Endothelial cell of umbilical vein (primary cell): ENCODE measurements at regions not wholly inside any gene's neighbourhood (a gene's known extent, or its start where the extent isn't known, plus 50 kb on each side); places are given as distances from the start of the nearest gene placed in this dataset.
A peak's percentile ranks its signal among the peaks of the same experiment; 100 is the strongest.

Experiments used
- BruUV-seq: library from RNA; stranded (reverse); fragments of 400-500 nt; replicated peaks from 2 replicates; lab custom pipeline; 2021; lab: Mats Ljungman, UMichigan
- CTCF ChIA-PET: fragments of 300-600, 350-600 bp; sonication (Branson Sonifier 250); formaldehyde crosslinking; loops from one replicate; lab custom pipeline; 2021; ENCODE audit warnings: antibody characterized with exemption, inconsistent platforms; lab: Charles Lee
- POLR2A ChIA-PET: fragments of 300-600, 350-600 bp; sonication (Branson Sonifier 250); formaldehyde crosslinking; loops from one replicate; lab custom pipeline; 2021; ENCODE audit warnings: antibody characterized with exemption, inconsistent platforms; lab: Charles Lee
- DNase-seq: peaks from one replicate; pipeline ENCODE4 v3.0.0-alpha.2; 2011; ENCODE audit warnings: low read depth, low spot score
- FAIRE-seq: peaks from 2 replicates; lab custom pipeline; 2011; peaks lifted over from hg19 to GRCh38; lab: Jason Lieb, UNC
- H2AFZ ChIP-seq: 2 replicates; pipeline ENCODE4 v1.6.0; 2012; ENCODE audit warnings: low read depth, low read length, control low read depth, inconsistent platforms
- H3K27ac ChIP-seq: 2 replicates; pipeline ENCODE4 v1.5.1; 2011; ENCODE audit warnings: low read depth, mild to moderate bottlenecking, control low read depth, low read length, moderate library complexity; ENCODE audit not compliant: insufficient read depth
- H3K27me3 ChIP-seq, 2 experiments: 2 replicates each; pipeline versions ENCODE4 v1.6.0 to v1.6.1; 2011; ENCODE audit warnings: low read length in 2 of 2, mixed read lengths in 1 of 2; ENCODE audit not compliant: control insufficient read depth in 2 of 2, insufficient read depth in 2 of 2
- H3K36me3 ChIP-seq, 2 experiments: 2 replicates in 1 of 2; 3 replicates in 1 of 2; pipeline ENCODE4 v1.5.1; 2011; ENCODE audit warnings: low read length in 2 of 2, mild to moderate bottlenecking in 1 of 2, moderate library complexity in 1 of 2; ENCODE audit not compliant: control insufficient read depth in 2 of 2, insufficient read depth in 2 of 2; ENCODE audit errors: extremely low read depth in 1 of 2
- H3K4me1 ChIP-seq: 3 replicates; pipeline ENCODE4 v1.5.1; 2011; ENCODE audit warnings: mild to moderate bottlenecking, low read length; ENCODE audit not compliant: control insufficient read depth, insufficient read depth; ENCODE audit errors: extremely low read depth
- H3K4me2 ChIP-seq: 2 replicates; pipeline ENCODE4 v1.6.1; 2011; ENCODE audit warnings: low read length, control low read depth, mixed read lengths; ENCODE audit not compliant: insufficient read depth
- H3K4me3 ChIP-seq, 3 experiments: fragments of 200-600 bp in 1 of 3; sonication (generic), shearing (Covaris generic) in 1 of 3; replicated peaks in 1 of 3; 2 replicates each; pipeline ENCODE4 v1.5.1; 2011 to 2016; ENCODE audit warnings: control low read depth in 3 of 3, low read length in 3 of 3, mild to moderate bottlenecking in 2 of 3, inconsistent platforms in 1 of 3, low read depth in 1 of 3, moderate library complexity in 1 of 3; ENCODE audit not compliant: insufficient read depth in 1 of 3
- H3K79me2 ChIP-seq: 2 replicates; pipeline ENCODE4 v1.6.0; 2012; ENCODE audit warnings: low read length, inconsistent platforms; ENCODE audit not compliant: control insufficient read depth, insufficient read depth
- H3K9ac ChIP-seq: replicated peaks from 2 replicates; pipeline ENCODE3; 2011; ENCODE audit warnings: low read length, control low read depth; ENCODE audit not compliant: insufficient read depth; ENCODE audit errors: extremely low read depth
- H3K9me1 ChIP-seq: replicated peaks from 3 replicates; pipeline ENCODE4 v1.6.0; 2011; ENCODE audit warnings: mild to moderate bottlenecking, low read length; ENCODE audit not compliant: control insufficient read depth, insufficient read depth; ENCODE audit errors: extremely low read depth
- H3K9me3 ChIP-seq: replicated peaks from 2 replicates; pipeline ENCODE4 v1.5.1; 2012; ENCODE audit warnings: low read length, inconsistent platforms; ENCODE audit not compliant: control insufficient read depth, insufficient read depth
- H4K20me1 ChIP-seq: replicated peaks from 2 replicates; pipeline ENCODE3; 2011; ENCODE audit warnings: mild to moderate bottlenecking, low read length; ENCODE audit not compliant: control insufficient read depth, insufficient read depth; ENCODE audit errors: extremely low read depth
- EZH2 ChIP-seq: IDR thresholded peaks from 2 replicates; pipeline ENCODE4 v1.6.1; 2012; ENCODE audit warnings: borderline replicate concordance, low read depth, mild to moderate bottlenecking, moderate library complexity, low read length, inconsistent platforms; ENCODE audit not compliant: severe bottlenecking
- FOS ChIP-seq: IDR thresholded peaks from 2 replicates; pipeline ENCODE4 v1.6.1; 2011; ENCODE audit warnings: mild to moderate bottlenecking, low read length, moderate library complexity, borderline replicate concordance; ENCODE audit not compliant: insufficient read depth
- GATA2 ChIP-seq: IDR thresholded peaks from 2 replicates; pipeline ENCODE4 v1.7.0; 2011; ENCODE audit warnings: low read depth, mild to moderate bottlenecking, moderate library complexity, mixed read lengths, low read length; ENCODE audit not compliant: insufficient read length, insufficient read depth
- JUN ChIP-seq: IDR thresholded peaks from 2 replicates; pipeline ENCODE4 v1.6.1; 2011; ENCODE audit warnings: borderline replicate concordance, low read depth; ENCODE audit not compliant: insufficient read length, insufficient read depth
- MYC ChIP-seq: IDR thresholded peaks from one replicate; pipeline ENCODE4 v1.6.1; 2011; ENCODE audit warnings: mild to moderate bottlenecking, low read depth, low read length
- POLR2A ChIP-seq: IDR thresholded peaks from 2 replicates; pipeline ENCODE4 v1.6.1; 2012; ENCODE audit warnings: low read depth, mild to moderate bottlenecking, control low read depth, low read length
- POLR2AphosphoS5 ChIP-seq: IDR thresholded peaks from 2 replicates; pipeline ENCODE4 v1.6.1; 2012; ENCODE audit warnings: low read depth, mild to moderate bottlenecking, control low read depth, low read length, moderate library complexity; ENCODE audit not compliant: insufficient read depth
- dilution Hi-C: fragments of 300-500 bp; cut with MboI; formaldehyde crosslinking; loops from one replicate; pipeline ENCODE4 v1.15.0; 2019; ENCODE audit warnings: low sequenced_read_pairs; ENCODE audit not compliant: extremely low pct_ligation_motif_present
- intact Hi-C: fragments of 100-400 bp; cut with micrococcal nuclease; formaldehyde crosslinking; loops from one replicate; pipeline ENCODE4 v1.10.0; 2022
- TF ChIP-seq, protein P1 (sequence below): IDR thresholded peaks from 2 replicates; pipeline ENCODE4 v1.6.1; 2011; ENCODE audit not compliant: insufficient read depth, insufficient read length
- TF ChIP-seq, protein P2 (sequence below), 2 donors: IDR thresholded peaks; 1 replicate in 1 of 2; 2 replicates in 1 of 2; pipeline ENCODE4 v1.5.1; 2011; ENCODE audit warnings: low read length in 2 of 2, mild to moderate bottlenecking in 2 of 2, moderate library complexity in 2 of 2, control low read depth in 1 of 2, inconsistent platforms in 1 of 2, low read depth in 1 of 2; ENCODE audit not compliant: insufficient read depth in 1 of 2; ENCODE audit errors: extremely low read depth in 1 of 2

GRCh38 chrX:20437683-20438082, 171.0 kb upstream of the RPS6KA3 start:
- Histone ChIP-seq H3K9me3 (no peaks in the 10 kb centered on the region), H2AFZ (no peak overlapping the region), H3K4me2 (no peak overlapping the region), H3K9me1 (no peaks in the 10 kb centered on the region), H3K36me3 (no peaks in the 10 kb centered on the region), H4K20me1 (no peaks in the 10 kb centered on the region), H3K4me1 (no peaks in the 10 kb centered on the region), H3K9ac (no peak overlapping the region), H3K4me3 (no peak overlapping the region), H3K79me2 (no peaks in the 10 kb centered on the region), H3K27me3 (no peaks in the 10 kb centered on the region), H3K27ac (no peak overlapping the region)
- FAIRE-seq: no peak
- peak; percentile 29 for DNase-seq
- TF ChIP-seq, protein P1, sequence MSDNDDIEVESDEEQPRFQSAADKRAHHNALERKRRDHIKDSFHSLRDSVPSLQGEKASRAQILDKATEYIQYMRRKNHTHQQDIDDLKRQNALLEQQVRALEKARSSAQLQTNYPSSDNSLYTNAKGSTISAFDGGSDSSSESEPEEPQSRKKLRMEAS: no peak
- TF ChIP-seq POLR2AphosphoS5 (no peak), JUN (no peak), GATA2 (no peak), MYC (no peak), POLR2A (no peak), EZH2 (no peak), FOS (no peak)
- TF ChIP-seq, protein P2, sequence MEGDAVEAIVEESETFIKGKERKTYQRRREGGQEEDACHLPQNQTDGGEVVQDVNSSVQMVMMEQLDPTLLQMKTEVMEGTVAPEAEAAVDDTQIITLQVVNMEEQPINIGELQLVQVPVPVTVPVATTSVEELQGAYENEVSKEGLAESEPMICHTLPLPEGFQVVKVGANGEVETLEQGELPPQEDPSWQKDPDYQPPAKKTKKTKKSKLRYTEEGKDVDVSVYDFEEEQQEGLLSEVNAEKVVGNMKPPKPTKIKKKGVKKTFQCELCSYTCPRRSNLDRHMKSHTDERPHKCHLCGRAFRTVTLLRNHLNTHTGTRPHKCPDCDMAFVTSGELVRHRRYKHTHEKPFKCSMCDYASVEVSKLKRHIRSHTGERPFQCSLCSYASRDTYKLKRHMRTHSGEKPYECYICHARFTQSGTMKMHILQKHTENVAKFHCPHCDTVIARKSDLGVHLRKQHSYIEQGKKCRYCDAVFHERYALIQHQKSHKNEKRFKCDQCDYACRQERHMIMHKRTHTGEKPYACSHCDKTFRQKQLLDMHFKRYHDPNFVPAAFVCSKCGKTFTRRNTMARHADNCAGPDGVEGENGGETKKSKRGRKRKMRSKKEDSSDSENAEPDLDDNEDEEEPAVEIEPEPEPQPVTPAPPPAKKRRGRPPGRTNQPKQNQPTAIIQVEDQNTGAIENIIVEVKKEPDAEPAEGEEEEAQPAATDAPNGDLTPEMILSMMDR (IDR thresholded peaks at IDR 0.05; ENCODE audit: extremely low read depth in 1 of 2, insufficient read depth in 1 of 2, low read depth in 1 of 2, low read length in 2 of 2): no peak
- dilution Hi-C loops (no loop called here), intact Hi-C loops (no loop called here)
- BruUV-seq: no TSS peak
- ChIA-PET CTCF (interaction anchor here (1.4 kb wide), 1 partner anchor 185 kb away, joined by 4 read pairs; no protein-coding TSS in a partner anchor), POLR2A (no interaction called here)
